Liver (tissue), 8 donors: ENCODE measurements at regions not wholly inside any gene's neighbourhood (a gene's known extent, or its start where the extent isn't known, plus 50 kb on each side); places are given as distances from the start of the nearest gene placed in this dataset.

Experiments used
- DNase-seq: peaks from one replicate; pipeline ENCODE4 v3.0.0-alpha.2; 2017; ENCODE audit warnings: low spot score
- H3K27ac ChIP-seq, 2 donors: one replicate each; pipeline ENCODE4 v1.7.0; 2013; ENCODE audit warnings: inconsistent platforms in 2 of 2, low read length in 2 of 2, control low read depth in 1 of 2, low read depth in 1 of 2, mild to moderate bottlenecking in 1 of 2
- H3K27me3 ChIP-seq, 4 donors: one replicate each; pipeline versions ENCODE4 v1.6.1 to v1.7.0; 2013; ENCODE audit warnings: low read length in 3 of 4, inconsistent platforms in 1 of 4, mild to moderate bottlenecking in 1 of 4, moderate library complexity in 1 of 4; ENCODE audit not compliant: control insufficient read depth in 4 of 4, insufficient read depth in 4 of 4
- H3K36me3 ChIP-seq, 4 donors: one replicate each; pipeline versions ENCODE4 v1.6.1 to v1.7.0; 2013; ENCODE audit warnings: low read length in 3 of 4, mild to moderate bottlenecking in 3 of 4, low read depth in 1 of 4, moderate library complexity in 1 of 4; ENCODE audit not compliant: control insufficient read depth in 4 of 4, insufficient read depth in 3 of 4
- H3K4me1 ChIP-seq, 4 donors: one replicate each; pipeline versions ENCODE4 v1.6.1 to v1.7.0; 2013; ENCODE audit warnings: low read length in 3 of 4, mild to moderate bottlenecking in 3 of 4, moderate library complexity in 1 of 4; ENCODE audit not compliant: control insufficient read depth in 4 of 4, insufficient read depth in 4 of 4
- H3K4me3 ChIP-seq, 3 donors: one replicate each; pipeline versions ENCODE4 v1.6.1 to v1.7.0; 2013; ENCODE audit warnings: low read length in 3 of 3, control low read depth in 1 of 3, low read depth in 1 of 3, mild to moderate bottlenecking in 1 of 3
- H3K9ac ChIP-seq, 2 donors: one replicate each; pipeline ENCODE4 v1.7.0; 2013; ENCODE audit warnings: low read length in 2 of 2, mild to moderate bottlenecking in 2 of 2, moderate library complexity in 2 of 2, control low read depth in 1 of 2, low read depth in 1 of 2
- H3K9me3 ChIP-seq, 4 donors: one replicate each; pipeline versions ENCODE4 v1.6.1 to v1.7.0; 2013; ENCODE audit warnings: low read length in 3 of 4; ENCODE audit not compliant: control insufficient read depth in 4 of 4
- ATF3 ChIP-seq: IDR thresholded peaks from 2 replicates; pipeline ENCODE4 v1.6.1; 2016; ENCODE audit warnings: antibody characterized with exemption
- CTCF ChIP-seq: fragments of 150-350 bp; IDR thresholded peaks from 2 replicates; pipeline ENCODE4 v1.5.1; 2017; ENCODE audit warnings: improper control_type of control experiment, low read depth, low read length; ENCODE audit not compliant: missing input control
- FOXA1 ChIP-seq: IDR thresholded peaks from 2 replicates; pipeline ENCODE4 v1.6.1; 2016; ENCODE audit warnings: antibody characterized with exemption
- FOXA2 ChIP-seq: IDR thresholded peaks from 2 replicates; pipeline ENCODE4 v1.6.1; 2016; ENCODE audit warnings: antibody characterized with exemption
- JUND ChIP-seq, 2 donors: IDR thresholded peaks; 2 replicates each; pipeline ENCODE4 v1.6.1; 2016; ENCODE audit warnings: antibody characterized with exemption in 2 of 2
- MAX ChIP-seq: IDR thresholded peaks from 2 replicates; pipeline ENCODE4 v1.6.1; 2016; ENCODE audit warnings: antibody characterized with exemption
- RAD21 ChIP-seq, 2 donors: IDR thresholded peaks; 2 replicates each; pipeline ENCODE4 v1.6.1; 2016; ENCODE audit warnings: antibody characterized with exemption in 2 of 2, mild to moderate bottlenecking in 2 of 2
- REST ChIP-seq: IDR thresholded peaks from 2 replicates; pipeline ENCODE4 v1.6.1; 2016; ENCODE audit warnings: antibody characterized with exemption, mild to moderate bottlenecking
- RXRA ChIP-seq, 2 donors: IDR thresholded peaks; 2 replicates each; pipeline ENCODE4 v1.6.1; 2017 to 2018; ENCODE audit warnings: antibody characterized with exemption in 2 of 2, mild to moderate bottlenecking in 1 of 2
- SP1 ChIP-seq: IDR thresholded peaks from 2 replicates; pipeline ENCODE4 v1.6.1; 2018; ENCODE audit warnings: antibody characterized with exemption, mild to moderate bottlenecking
- YY1 ChIP-seq: IDR thresholded peaks from 2 replicates; pipeline ENCODE4 v1.6.1; 2016; ENCODE audit warnings: antibody characterized with exemption, mild to moderate bottlenecking
- ZBTB33 ChIP-seq: IDR thresholded peaks from 2 replicates; pipeline ENCODE4 v1.6.1; 2016; ENCODE audit warnings: antibody characterized with exemption
- WGBS: extraction: QIAGEN DNeasy Blood & Tissue Kit; methylation state at CpG from one replicate; pipeline ENCODE4 v1.1.7; 2013; 5-methylcytosine and 5-hydroxymethylcytosine counted together
- donor health status: healthy.
- donor health status: healthy.
- donor health status: healthy.
- donor health status: healthy.
- donor health status: healthy.

GRCh38 chr5:118377420-118377819, 610.9 kb downstream of the DTWD2 start:
- TF ChIP-seq ATF3 = no peak
- no peak for TF ChIP-seq ZBTB33
- TF ChIP-seq YY1 = no peak
- TF ChIP-seq FOXA1 = no peak
- TF ChIP-seq REST = no peak
- TF ChIP-seq SP1 = no peak
- no peak for TF ChIP-seq RXRA (IDR thresholded peaks at IDR 0.05)
- no peak for TF ChIP-seq RAD21 (IDR thresholded peaks at IDR 0.05)
- no peak for TF ChIP-seq JUND (IDR thresholded peaks at IDR 0.05)
- TF ChIP-seq CTCF = no peak

GRCh38 chr5:118371973-118372831, 616.1 kb downstream of the DTWD2 start:
- Histone ChIP-seq H3K27ac (no peak overlapping the region), H3K4me1 (no peaks in the 10 kb centered on the region), H3K9me3 (no peaks in the 10 kb centered on the region), H3K9ac (no peak overlapping the region), H3K36me3 (no peaks in the 10 kb centered on the region), H3K27me3 (peaks cover 0 to 2% (median 0%) of the 10 kb centered on the region in 4 donors), H3K4me3 (no peak overlapping the region)
- no peak for DNase-seq
- 59% methylated on average over 3 of the region's 3 CpGs for WGBS
- TF ChIP-seq MAX = no peak
- TF ChIP-seq FOXA2 = no peak
- TF ChIP-seq YY1 = no peak
- no peak for TF ChIP-seq RAD21 (IDR thresholded peaks at IDR 0.05)

More at GRCh38 chr5:118377420-118377819, 610.9 kb downstream of the DTWD2 start:
- Histone ChIP-seq H3K27me3 (no peaks in the 10 kb centered on the region), H3K4me1 (no peaks in the 10 kb centered on the region), H3K9me3 (peaks cover 0 to under 1% (median 0%) of the 10 kb centered on the region in 4 donors), H3K36me3 (no peaks in the 10 kb centered on the region), H3K27ac (no peak overlapping the region), H3K9ac (no peak overlapping the region), H3K4me3 (no peak overlapping the region)
- DNase-seq = no peak
